Gastrocnemius medialis (tissue), 4 donors: ENCODE measurements at regions not wholly inside any gene's neighbourhood (a gene's known extent, or its start where the extent isn't known, plus 50 kb on each side); places are given as distances from the start of the nearest gene placed in this dataset.
"Not testable (repeated sequence)": the region's sequence is repeated elsewhere in the genome, so short reads cannot be mapped to it uniquely, and the experiment has no call there.

ENCODE experiments used
- ATAC-seq, 2 donors: fragments of 150-250 bp; one replicate each; pipeline ENCODE4 v1.9.1; 2016
- DNase-seq, 2 donors: peaks; one replicate each; pipeline ENCODE4 v3.0.0-alpha.2; 2019
- H3K27ac ChIP-seq, 4 donors: fragments of 200-600 bp; sonication (generic); 1 replicate in 1 of 4; 2 replicates in 3 of 4; pipeline ENCODE4 v1.5.1; 2016 to 2018; ENCODE audit warnings: mild to moderate bottlenecking in 2 of 4, moderate library complexity in 1 of 4
- H3K27me3 ChIP-seq, 3 donors: fragments of 200-600 bp; sonication (generic) in 2 of 3; 1 replicate in 1 of 3; 2 replicates in 2 of 3; pipeline versions ENCODE4 v1.5.1 to v1.6.0; 2016 to 2019; ENCODE audit warnings: mild to moderate bottlenecking in 1 of 3, moderate library complexity in 1 of 3
- H3K36me3 ChIP-seq, 2 donors: fragments of 200-600 bp; sonication (generic) in 1 of 2; one replicate each; pipeline ENCODE4 v1.5.1; 2017 to 2018
- H3K4me1 ChIP-seq, 2 donors: fragments of 200-600 bp; sonication (generic) in 1 of 2; one replicate each; pipeline ENCODE4 v1.5.1; 2016 to 2017; ENCODE audit warnings: mild to moderate bottlenecking in 2 of 2
- H3K4me3 ChIP-seq, 4 donors: fragments of 200-600 bp; sonication (generic) in 3 of 4; 1 replicate in 1 of 4; 2 replicates in 3 of 4; pipeline ENCODE4 v1.5.1; 2016 to 2019; ENCODE audit warnings: mild to moderate bottlenecking in 2 of 4
- H3K9me3 ChIP-seq, 3 donors: fragments of 200-600 bp; sonication (generic) in 2 of 3; 1 replicate in 1 of 3; 2 replicates in 2 of 3; pipeline ENCODE4 v1.5.1; 2016 to 2019
- CTCF ChIP-seq, 5 experiments: fragments of 450-650 bp in 3 of 5; fragments of 200-600 bp in 2 of 5; sonication (generic) in 2 of 5; IDR thresholded peaks in 4 of 5; conservative IDR thresholded peaks in 1 of 5; 1 replicate in 4 of 5; 2 replicates in 1 of 5; pipeline ENCODE4 v1.5.1; 2016 to 2019; ENCODE audit warnings: antibody characterized with exemption in 5 of 5, mild to moderate bottlenecking in 3 of 5, moderate library complexity in 3 of 5
- POLR2A ChIP-seq, 2 donors: fragments of 450-650 bp; IDR thresholded peaks; one replicate each; pipeline ENCODE4 v1.6.1; 2017; ENCODE audit warnings: antibody characterized with exemption in 2 of 2, mild to moderate bottlenecking in 2 of 2, moderate library complexity in 2 of 2
- in situ Hi-C, 4 donors: fragments of 200-750 bp; cut with MboI; loops; one replicate each; pipeline versions ENCODE4 v1.15.0 to v1.8.0; 2017; ENCODE audit warnings: low sequenced_read_pairs in 4 of 4
- intact Hi-C: fragments of 100-400 bp; cut with DNase I; formaldehyde crosslinking; loops from one replicate; pipeline ENCODE4 v1.15.1; 2023; ENCODE audit warnings: low total_unique reads

- Histone ChIP-seq H3K36me3 (no peaks in the 10 kb centered on the region), H3K4me1 (no peaks in the 10 kb centered on the region), H3K27me3 (no peaks in the 10 kb centered on the region), H3K27ac (no peak overlapping the region), H3K9me3 (no peaks in the 10 kb centered on the region), H3K4me3 (no peak overlapping the region)
- intact Hi-C loops: no loop called here
- in situ Hi-C loops: no loop called here
- no peak for ATAC-seq
- no peak for DNase-seq
- no peak for TF ChIP-seq CTCF (IDR thresholded peaks at IDR 0.05 in 4 of 5, conservative IDR thresholded peaks at IDR 0.05 in 1 of 5)
- TF ChIP-seq POLR2A (IDR thresholded peaks at IDR 0.05): no peak
Measured at GRCh38 chr14:76292561-76292960, 83.4 kb upstream of the ESRRB start.

GRCh38 chr14:76293221-76293620, 82.7 kb upstream of the ESRRB start:
- Histone ChIP-seq H3K4me1 (no peaks in the 10 kb centered on the region), H3K27ac (no peak overlapping the region), H3K36me3 (no peaks in the 10 kb centered on the region), H3K9me3 (no peaks in the 10 kb centered on the region), H3K27me3 (no peaks in the 10 kb centered on the region), H3K4me3 (no peak overlapping the region)
- in situ Hi-C loops (no loop called here), intact Hi-C loops (no loop called here)
- DNase-seq (no peak), ATAC-seq (no peak)
- no peak for TF ChIP-seq CTCF (IDR thresholded peaks at IDR 0.05 in 4 of 5, conservative IDR thresholded peaks at IDR 0.05 in 1 of 5)
- no peak for TF ChIP-seq POLR2A (IDR thresholded peaks at IDR 0.05)

- TF ChIP-seq POLR2A (IDR thresholded peaks at IDR 0.05): no peak
- Histone ChIP-seq H3K36me3 (no peaks in the 10 kb centered on the region), H3K9me3 (no peaks in the 10 kb centered on the region), H3K4me3 (no peak overlapping the region), H3K27ac (no peak overlapping the region), H3K4me1 (no peaks in the 10 kb centered on the region), H3K27me3 (no peaks in the 10 kb centered on the region)
- ATAC-seq: no peak
- DNase-seq: no peak
- intact Hi-C loops: no loop called here
- in situ Hi-C loops: no loop called here
Measured at GRCh38 chr14:76293923-76294322, 82.0 kb upstream of the ESRRB start.

DNA sequence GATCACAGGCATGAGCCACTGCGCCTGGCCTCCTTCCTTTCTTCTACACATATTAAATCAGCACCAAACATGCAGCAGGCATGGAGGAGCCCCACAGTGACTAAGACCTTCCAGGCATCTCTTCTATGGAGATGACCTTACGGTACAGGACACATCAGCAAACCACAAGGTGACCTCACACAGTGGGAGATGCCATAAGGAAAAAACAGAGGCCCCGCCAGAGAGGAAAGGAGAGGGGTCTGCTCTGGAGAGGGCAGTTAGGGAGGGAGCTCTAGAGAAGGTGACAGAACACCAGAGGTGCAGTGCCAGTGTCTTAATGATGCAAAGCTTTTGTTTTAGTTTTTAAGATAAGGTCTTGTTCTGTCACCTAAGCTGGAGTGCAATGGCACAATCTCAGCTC, 81.1 kb upstream of the ESRRB start:
- intact Hi-C loops (no loop called here), in situ Hi-C loops (no loop called here)
- no peak for ATAC-seq
- Histone ChIP-seq H3K4me1 (no peaks in the 10 kb centered on the region), H3K27ac (no peak overlapping the region), H3K27me3 (no peaks in the 10 kb centered on the region), H3K9me3 (no peaks in the 10 kb centered on the region), H3K4me3 (no peak overlapping the region), H3K36me3 (no peaks in the 10 kb centered on the region)
- TF ChIP-seq POLR2A (IDR thresholded peaks at IDR 0.05) (no peak), CTCF (IDR thresholded peaks at IDR 0.05 in 4 of 5, conservative IDR thresholded peaks at IDR 0.05 in 1 of 5) (no peak)
- no peak for DNase-seq

DNA sequence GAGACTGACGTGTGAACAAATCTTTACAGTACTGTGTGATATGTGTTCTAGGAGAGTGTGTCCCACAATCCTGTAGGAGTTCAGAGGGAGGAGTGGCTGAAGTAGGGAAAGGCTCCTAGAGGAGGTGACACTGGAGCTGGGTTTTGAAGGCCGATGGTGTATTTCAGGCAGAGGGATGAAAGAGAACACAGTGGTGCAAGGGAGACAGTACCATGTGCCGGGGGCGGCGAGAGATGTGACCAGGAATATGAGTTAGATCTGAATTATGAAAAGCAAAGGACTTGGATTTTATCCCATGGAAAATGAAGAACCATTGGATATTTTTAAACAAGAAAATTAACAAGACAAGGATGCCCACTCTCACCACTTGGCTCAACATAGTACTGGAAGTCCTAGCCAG, 77.0 kb upstream of the ESRRB start:
- H3K4me1 ChIP-seq: no peaks in the 10 kb centered on the region
- TF ChIP-seq CTCF (IDR thresholded peaks at IDR 0.05 in 4 of 5, conservative IDR thresholded peaks at IDR 0.05 in 1 of 5) (no peak), POLR2A (IDR thresholded peaks at IDR 0.05) (no peak)
- ATAC-seq: no peak
- no peak overlapping the region for H3K27ac ChIP-seq
- intact Hi-C loops (no loop called here), in situ Hi-C loops (no loop called here)
- no peaks in the 10 kb centered on the region for H3K9me3 ChIP-seq
- DNase-seq: no peak
- H3K36me3 ChIP-seq: no peaks in the 10 kb centered on the region
- H3K4me3 ChIP-seq: no peak overlapping the region
- H3K27me3 ChIP-seq: no peaks in the 10 kb centered on the region

DNA sequence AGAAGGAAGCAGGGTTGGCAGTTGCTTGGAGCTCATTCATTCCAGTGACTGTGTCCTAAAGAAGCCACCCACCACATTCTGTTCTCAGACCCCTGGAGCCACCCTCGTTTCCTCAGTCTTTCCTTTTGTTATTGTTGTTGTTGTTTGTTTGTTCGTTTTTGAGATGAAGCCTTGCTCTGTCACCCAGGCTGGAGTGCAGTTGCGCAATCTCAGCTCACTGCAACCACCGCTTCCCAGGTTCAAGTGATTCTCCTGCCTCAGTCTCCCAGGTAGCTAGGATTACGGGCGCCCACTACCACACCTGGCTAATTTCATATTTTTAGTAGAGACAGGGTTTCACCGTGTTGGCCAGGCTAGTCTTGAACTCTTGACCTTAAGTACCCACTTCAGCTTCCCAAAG, 72.7 kb upstream of the ESRRB start:
- H3K27me3 ChIP-seq, DNase-seq, H3K36me3 ChIP-seq, ATAC-seq, in situ Hi-C loops, H3K27ac ChIP-seq, H3K9me3 ChIP-seq, H3K4me3 ChIP-seq, intact Hi-C loops, H3K4me1 ChIP-seq: not testable (repeated sequence)
